Effector CD8-positive, alpha-beta T cell (primary cell): ENCODE measurements at regions not wholly inside any gene's neighbourhood (a gene's known extent, or its start where the extent isn't known, plus 50 kb on each side); places are given as distances from the start of the nearest gene placed in this dataset.
A peak's percentile ranks its signal among the peaks of the same experiment; 100 is the strongest.
"Not testable (repeated sequence)": the region's sequence is repeated elsewhere in the genome, so short reads cannot be mapped to it uniquely, and the experiment has no call there.

ENCODE experiments used
- DNase-seq: peaks from one replicate; lab custom pipeline; 2025; lab: John Stamatoyannopoulos, UW

DNA sequence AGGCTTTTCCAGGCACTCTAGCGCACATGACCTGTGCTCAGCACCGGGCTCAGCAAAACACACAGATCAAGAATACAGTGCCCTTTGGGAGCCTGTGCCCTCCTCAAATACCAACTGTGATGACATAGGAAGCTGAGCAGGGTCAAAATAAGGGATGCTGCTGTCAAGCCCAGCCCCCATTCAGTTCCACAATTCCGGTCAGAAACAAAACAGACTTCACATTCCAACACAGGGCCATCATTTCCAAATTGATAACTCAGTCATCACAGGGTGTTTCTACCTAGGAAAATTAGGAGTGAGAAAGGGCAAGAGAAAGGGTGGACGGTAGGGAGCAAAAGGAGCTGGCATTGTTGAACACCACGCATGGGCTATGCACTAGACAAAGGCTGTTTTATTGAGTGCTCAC, 158.4 kb upstream of the CCDC54 start:
- DNase-seq = no peak

DNA sequence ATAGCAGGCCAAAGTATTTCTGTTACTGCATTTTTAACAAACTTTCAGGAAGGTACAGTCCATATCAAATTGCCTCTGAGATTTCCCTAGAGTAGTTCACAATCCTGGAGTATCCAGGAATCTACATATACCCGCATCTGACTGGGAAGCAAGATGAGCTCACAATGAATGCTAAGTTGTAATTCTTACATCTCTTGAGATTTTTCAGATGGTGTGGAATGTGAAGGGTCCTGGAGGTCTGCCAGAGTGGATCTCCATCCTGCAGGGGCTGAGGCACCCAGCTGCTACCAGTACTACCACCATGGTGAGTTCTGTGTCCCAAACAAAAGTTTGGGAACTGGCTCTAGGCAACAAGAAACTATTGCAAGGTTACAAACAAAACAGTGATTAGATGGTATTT, 156.7 kb upstream of the CCDC54 start:
- no peak for DNase-seq

- DNase-seq = no peak
Measured at GRCh38 chr3:107221856-107222255, 155.4 kb upstream of the CCDC54 start.

GRCh38 chr3:107222907-107223306, 154.3 kb upstream of the CCDC54 start:
- DNase-seq = no peak

DNA sequence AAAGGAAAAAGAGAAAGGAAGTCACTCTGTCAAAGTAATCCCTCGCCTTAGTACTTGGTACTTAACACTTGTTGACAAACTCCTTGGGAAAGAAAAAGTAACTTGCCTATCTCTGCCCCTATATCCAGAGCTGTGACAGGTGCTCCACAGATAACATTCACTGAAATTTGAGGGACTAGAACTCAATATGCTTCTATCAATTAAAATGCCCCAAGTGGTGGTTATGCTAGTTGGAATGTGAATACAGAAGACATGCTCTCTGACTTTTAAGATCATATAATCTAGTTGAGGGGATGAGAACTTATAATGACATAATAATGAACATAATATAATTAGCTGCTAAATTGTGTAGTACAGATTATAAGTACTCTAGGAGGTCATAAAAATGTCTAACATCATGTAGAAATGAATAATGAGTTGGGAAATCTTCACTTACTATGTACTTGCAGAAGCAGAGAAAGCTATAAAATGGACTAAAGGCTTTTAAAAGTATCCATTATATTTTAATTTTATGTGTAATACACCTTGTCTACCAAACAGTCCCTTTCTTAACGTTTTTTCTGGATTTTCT, 153.1 kb upstream of the CCDC54 start:
- no peak for DNase-seq

DNA sequence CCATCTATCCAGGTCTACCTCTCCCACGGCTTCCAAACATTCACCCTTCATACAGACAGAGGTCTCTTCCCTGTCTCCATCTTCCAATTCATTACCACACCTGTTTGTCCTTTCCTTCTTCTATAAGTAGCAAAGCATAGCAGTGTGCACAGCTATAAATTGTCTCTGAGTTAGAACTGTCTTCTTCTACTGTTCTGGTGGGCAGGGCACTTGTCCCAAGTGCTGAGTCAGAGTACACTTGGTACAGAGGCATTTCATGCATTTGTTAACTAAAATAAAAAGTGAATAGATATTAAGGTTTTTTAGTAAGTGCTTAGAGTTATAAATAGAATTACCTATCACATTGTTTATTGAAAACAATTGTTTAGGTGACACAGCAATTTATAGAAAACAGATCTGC, 150.1 kb upstream of the CCDC54 start:
- DNase-seq = no peak

DNA sequence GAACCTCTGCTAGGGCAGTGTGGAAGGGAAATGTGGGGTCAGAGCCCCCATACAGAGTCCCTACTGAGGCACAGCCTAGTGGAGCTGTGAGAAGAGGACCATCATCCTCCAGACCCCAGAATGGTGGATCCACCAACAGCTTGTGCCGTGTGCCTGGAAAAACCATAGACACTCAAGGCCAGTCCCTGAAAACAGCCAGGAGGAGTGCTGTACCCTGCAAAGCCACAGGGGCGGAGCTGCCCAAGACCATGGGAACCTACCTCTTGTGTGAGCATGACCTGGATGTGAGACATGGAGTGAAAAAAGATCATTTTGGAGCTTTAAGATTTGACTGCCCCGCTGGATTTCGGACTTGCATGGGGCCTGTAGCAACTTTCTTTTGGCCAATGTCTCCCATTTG, 143.4 kb upstream of the CCDC54 start:
- not testable (repeated sequence) for DNase-seq

- no peak for DNase-seq
Measured at GRCh38 chr3:107235193-107235927, 141.9 kb upstream of the CCDC54 start.

GRCh38 chr3:107235928-107236315, 141.3 kb upstream of the CCDC54 start:
- DNase-seq = peak; percentile 14

DNA sequence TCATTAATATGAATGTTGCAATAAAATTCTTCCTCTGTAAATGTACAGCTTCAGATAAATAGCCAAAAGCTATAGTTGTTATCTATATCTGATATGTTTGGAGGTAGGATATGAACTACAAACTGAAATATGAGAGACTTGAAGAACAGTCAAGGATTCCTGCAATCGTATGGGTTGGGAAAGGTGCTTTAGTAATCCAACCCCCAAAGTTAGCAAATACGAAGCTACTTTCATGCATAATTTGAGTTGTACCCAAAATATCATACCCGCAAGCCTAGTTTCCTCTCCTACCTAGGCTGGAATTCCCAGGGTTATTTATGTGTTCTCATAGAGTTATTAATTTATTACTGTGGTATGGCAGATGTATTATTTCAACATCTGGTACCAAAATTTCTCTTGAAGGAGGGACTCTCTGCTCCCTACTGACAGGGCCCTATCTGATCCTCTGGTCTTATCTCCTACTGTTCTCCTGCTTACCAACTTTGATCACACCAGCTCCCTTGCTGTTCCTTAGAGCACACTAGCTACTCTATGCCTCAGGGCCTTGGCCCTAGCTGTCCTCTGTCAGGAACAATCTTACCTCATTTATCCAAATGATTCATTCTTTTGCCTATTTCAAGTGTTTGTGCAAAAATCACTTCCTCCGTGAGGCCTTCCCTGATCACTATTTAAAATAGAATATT, 140.4 kb upstream of the CCDC54 start:
- DNase-seq = no peak

- DNase-seq = no peak
Measured at GRCh38 chr3:107238787-107239186, 138.5 kb upstream of the CCDC54 start.

- DNase-seq = no peak
Measured at GRCh38 chr3:107239703-107240102, 137.5 kb upstream of the CCDC54 start.

GRCh38 chr3:107240183-107241091, 136.8 kb upstream of the CCDC54 start:
- DNase-seq = peak; percentile 53

- no peak for DNase-seq
Measured at GRCh38 chr3:107241217-107241616, 136.0 kb upstream of the CCDC54 start.

DNA sequence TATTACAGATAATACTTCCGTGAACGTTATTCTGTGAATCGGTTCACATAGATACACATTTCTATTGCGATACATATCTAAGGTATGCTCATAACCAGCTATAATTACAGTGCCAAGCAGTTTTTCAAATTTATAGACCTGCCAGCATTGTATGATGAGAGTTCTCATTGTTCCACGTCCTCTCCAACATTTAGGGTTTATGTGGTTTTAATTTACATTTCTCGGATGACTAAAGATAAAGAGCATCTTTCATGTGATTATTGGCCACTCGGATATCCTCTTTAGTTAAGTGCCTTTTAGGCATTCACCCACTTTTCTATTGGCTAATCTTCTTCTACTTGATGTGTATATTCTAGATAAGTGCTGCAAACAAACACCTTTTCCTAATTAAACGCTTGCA, 134.7 kb upstream of the CCDC54 start:
- DNase-seq = no peak

GRCh38 chr3:107247116-107247515, 130.1 kb upstream of the CCDC54 start:
- no peak for DNase-seq

DNA sequence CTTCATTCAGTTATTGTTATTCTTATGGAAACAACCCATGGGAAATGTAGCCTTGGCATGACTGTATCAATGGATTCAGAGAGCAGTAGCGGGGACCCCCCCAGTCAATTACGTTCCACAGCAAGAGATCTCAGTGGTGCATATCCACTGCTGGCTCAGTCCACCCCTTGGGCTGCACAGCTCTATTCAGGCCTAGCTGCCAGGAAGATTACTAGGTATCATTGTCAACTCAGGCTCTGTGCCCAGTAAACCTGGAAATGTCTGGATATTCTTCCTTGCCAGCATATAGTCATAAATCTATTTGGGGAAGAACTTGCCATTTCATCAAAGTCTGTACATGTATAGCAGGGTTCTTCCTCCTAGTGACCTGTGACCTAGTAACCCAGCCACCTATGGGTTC, 128.1 kb upstream of the CCDC54 start:
- no peak for DNase-seq

GRCh38 chr3:107250221-107250620, 127.0 kb upstream of the CCDC54 start:
- no peak for DNase-seq

DNA sequence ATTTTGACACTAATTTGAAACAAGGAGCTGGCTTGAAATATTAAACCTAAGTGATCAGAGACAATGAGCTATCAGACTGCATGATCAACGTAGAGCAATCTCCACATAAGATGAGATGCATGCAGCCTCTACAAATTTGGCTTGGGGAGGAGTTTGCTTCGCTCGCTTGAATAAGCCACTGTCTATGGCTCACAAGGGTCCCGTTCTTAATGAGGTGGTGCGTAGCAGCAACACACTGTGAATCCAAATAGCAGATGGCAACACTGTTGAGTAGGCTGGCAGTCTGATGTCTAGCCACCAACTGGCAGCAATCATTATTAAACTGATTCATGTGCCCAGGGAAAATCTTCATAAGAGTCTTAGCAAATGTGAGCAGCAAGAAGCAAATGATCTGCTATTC, 125.4 kb upstream of the CCDC54 start:
- no peak for DNase-seq

DNA sequence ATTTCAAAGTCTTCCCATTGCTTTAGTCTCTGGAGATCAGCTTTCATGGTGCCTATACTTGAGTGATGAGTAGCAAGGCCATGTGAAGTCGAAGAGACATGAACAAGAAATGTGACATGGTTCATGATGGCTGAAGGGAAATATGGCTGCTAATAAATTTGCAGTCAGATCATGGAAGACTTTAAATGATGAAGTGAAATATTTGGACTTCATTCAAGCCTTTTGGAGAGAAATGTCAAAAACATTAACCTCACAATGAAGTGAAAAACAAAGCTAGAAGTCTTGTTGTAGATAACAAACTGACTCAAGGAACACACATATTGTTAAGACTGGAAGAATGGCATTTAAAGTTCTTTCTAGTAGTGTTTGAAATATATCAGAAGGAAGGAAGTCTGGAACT, 120.3 kb upstream of the CCDC54 start:
- DNase-seq = no peak

GRCh38 chr3:107258300-107258699, 118.9 kb upstream of the CCDC54 start:
- DNase-seq = no peak

DNA sequence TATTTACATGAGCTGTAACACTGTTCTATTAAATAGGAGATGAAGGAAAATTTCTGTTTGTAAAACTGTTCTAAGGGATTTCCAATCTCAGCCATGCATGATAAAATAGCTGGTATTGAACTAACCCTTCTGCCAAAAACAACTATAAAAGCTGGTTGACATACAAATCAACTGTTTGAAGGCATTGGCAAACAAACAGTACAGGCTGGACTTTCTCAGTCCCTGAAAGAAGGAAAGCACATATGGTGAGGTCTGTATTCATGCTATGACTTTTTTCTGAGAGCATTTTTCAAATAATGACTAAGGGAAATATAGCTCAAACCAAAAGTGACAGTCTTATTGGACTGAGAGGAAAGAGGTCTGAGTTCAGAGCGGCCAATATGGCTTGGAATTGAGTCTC, 117.0 kb upstream of the CCDC54 start:
- no peak for DNase-seq
